UCSD-AML1 (cell line): ENCODE measurements at regions not wholly inside any gene's neighbourhood (a gene's known extent, or its start where the extent isn't known, plus 50 kb on each side); places are given as distances from the start of the nearest gene placed in this dataset.
"Not testable (repeated sequence)": the region's sequence is repeated elsewhere in the genome, so short reads cannot be mapped to it uniquely, and the experiment has no call there.

Experiments used
- DNase-seq: peaks from one replicate; lab custom pipeline; 2025; ENCODE audit not compliant: unreplicated experiment; lab: John Stamatoyannopoulos, UW

GRCh38 chr12:46522071-46522470 is 149.5 kb upstream of the SLC38A2 start:
- DNase-seq: no peak

- no peak for DNase-seq
Observed at GRCh38 chr12:46521145-46521544, 148.6 kb upstream of the SLC38A2 start.

- DNase-seq: no peak
Observed at GRCh38 chr12:46519407-46519806, 146.8 kb upstream of the SLC38A2 start.

DNA sequence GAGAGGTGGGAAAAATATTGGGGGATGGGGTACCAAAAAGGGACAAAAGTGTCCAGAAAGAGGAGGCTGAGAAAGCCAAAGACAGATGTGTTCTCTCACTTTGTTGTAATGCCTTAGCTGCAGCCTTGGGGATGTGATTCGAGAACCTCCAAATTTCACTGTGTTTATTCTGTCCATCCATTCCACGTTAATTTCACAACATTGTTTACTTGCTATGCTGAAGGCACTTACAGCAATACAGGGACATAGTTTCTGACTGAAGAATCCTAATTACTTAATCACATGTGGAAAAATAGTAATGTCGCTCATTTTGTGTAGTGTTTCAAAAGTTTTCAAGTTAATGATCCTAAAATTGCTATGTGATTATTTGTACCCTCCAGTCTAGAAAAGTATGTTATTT is 146.2 kb upstream of the SLC38A2 start:
- no peak for DNase-seq

GRCh38 chr12:46518169-46518568 is 145.6 kb upstream of the SLC38A2 start:
- DNase-seq: no peak

DNA sequence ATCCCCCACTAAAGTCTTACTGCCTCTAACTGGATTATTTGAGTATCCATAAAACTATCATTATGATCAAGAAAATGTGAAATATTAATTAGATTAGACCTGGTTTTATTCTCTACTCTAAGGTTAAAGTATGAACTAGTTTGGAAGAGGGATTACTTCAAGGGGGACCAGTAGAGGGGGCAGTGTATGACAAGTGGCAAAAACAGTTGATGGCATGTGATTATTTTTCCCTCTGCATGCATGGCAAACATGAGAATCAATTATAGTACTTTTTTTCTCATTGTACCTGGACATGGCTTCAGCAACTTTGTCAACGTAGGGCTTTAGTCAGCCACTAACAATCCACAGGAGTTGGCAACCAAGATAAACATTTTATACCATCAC is 145.0 kb upstream of the SLC38A2 start:
- DNase-seq: no peak

DNA sequence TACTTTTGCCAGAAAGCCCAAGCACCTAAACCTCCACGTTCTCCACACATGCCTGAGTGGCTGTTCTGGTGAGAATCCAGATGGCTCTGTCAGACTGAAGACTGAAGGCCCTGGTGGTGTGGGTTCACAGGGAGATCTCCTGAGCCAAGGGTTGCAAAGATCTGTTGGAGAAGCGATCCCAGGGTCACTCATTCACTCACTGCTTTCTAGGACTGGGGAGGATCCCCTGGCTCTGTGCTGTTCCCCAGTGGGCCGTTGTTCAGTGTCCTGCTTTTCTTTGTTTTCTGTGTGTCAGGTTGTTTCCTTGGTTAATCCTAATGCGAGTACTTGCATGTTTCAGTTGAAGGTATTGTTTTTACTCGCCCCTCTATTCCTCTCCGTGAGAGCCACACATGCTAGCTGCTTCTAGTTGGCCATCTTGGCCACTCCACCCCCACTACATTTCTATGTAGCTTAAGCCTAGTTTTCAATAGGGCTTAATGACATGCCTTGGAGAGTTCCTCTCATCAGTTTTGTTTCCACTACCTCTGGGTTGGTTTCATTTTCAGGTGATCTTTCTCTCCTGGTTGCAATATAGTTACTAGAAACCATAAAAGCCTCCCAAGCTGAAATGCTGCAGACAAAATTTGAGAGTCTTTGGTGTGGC is 144.5 kb upstream of the SLC38A2 start:
- DNase-seq: no peak

GRCh38 chr12:46516238-46516932 is 143.8 kb upstream of the SLC38A2 start:
- no peak for DNase-seq

DNA sequence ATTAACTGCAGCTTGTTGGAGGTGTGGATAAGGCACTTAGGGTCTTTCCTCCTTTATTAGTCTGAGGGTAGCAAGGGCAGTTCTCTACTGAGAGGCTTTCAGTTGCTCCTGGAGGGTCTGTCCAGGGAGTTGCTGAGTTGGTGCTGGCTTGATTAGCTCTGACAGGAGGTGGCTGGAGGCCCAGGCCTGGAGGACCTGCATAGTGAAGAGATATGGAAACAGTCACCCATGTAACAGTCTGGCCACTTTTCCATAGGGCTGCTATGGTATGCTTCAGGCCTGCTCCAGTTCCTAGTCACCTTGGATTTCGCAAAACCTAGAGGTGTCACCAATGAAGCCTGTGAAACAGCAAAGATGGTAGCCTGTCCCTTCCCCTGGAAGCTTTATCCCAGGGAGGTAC is 143.3 kb upstream of the SLC38A2 start:
- no peak for DNase-seq

DNA sequence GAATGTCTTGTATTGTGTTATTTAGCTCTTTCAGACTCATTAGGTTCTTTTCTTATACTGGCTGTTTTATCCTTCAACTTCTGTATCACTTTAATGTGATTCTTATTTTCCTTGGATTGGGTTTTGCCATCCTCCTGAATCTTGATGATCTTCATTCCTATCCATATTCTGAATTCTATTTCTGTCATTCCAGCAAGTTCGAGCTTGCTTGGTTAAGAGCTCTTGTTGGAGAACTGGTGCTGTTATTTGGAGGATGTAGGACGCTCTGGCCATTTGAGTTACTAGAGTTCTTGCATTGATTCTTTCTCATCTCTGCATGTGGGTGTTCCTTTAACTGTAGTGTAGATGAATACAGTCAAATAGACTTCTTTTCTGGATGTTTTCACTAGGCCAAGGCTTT is 142.3 kb upstream of the SLC38A2 start:
- no peak for DNase-seq

DNA sequence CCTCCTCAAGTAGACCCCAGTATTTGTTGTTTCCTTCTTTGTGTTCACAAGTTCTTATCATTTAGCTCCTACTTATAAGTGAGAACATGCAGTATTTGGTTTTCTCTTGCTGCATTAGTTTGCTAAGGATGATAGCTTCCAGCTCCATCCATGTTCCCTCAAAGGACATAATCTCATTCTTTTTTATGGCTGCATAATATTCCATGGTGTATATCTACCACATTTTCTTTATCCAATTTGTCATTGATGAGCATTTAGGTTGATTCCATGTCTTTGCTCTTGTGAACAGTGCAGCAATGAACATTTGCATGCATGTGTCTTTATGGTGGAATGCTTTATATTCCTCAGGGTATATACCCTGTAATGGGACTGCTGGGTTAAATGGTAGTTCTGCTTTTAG is 137.7 kb upstream of the SLC38A2 start:
- DNase-seq: not testable (repeated sequence)

GRCh38 chr12:46509135-46509534 is 136.6 kb upstream of the SLC38A2 start:
- DNase-seq: no peak

DNA sequence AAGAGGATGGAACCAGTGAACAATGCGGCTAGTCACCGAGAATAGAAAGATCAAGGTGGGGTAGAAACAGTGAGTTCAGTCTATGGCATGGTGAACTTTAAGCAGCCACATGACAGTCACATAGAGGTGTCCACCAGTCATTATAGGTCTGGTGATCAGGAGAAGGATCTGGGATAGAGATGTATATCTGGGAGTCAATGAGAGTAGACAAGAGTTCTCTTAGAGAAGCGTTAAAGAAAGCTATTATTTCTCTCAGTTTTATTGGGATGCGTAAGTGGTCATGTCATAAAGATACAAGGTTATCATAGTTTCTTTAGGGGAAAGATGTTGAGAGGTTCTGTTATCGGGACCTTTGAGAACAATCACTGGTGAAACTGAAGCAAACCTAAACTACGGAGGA is 136.1 kb upstream of the SLC38A2 start:
- no peak for DNase-seq

DNA sequence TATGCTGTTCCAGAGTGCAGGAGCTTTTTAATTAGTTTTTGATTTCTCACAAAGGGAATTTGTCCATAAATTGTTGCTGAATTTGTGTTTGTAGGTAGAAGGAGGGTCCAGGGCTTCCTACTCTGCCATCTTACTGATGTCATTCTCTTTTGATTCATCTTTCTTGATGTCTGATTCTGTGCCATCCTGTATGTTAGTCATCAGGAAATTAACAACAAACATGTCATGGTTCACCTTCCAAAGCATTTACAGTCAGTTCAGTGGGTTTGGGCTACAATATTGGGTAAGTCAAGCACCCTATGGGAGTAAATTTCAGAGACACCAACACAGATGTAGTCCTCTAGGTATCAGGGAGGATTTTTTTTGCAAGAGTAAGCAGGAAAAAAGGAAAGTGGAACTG is 135.2 kb upstream of the SLC38A2 start:
- DNase-seq: no peak

DNA sequence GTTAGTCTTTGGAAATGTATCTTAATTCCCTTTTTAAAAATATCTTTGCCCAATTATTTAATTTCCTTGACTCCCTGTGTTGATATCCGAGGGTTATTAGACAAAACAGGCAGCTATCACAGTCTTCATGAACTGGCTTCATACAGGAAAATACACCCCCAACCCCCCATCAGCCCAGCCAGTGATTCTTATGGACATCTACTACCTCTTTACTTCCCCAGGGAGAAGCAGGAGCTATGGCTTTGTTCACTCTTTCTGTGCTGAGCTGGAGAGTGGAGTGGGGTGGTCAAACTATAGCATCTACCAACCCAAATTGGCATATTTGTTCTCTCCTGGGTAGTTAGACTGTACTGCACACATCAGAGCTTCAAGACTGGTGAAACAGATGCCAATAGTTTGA is 134.4 kb upstream of the SLC38A2 start:
- no peak for DNase-seq

DNA sequence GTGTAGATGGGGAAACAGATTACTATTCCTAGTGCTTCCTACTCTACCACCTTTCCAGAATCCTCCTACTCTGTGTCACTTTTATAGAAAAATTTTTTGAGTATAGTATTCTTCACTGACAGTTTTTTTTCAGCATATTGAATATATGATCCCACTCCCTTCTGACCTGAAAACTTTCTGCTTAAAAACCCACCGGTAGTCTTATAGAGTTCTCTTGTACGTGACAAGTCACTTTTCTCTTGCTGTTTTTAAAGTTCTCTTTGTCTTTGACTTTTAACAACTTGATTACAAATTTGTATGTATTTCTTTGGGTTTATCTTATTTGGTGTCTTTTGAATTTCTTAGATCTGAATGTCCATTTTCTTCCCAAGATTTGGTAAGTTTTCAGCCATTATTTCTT is 133.6 kb upstream of the SLC38A2 start:
- DNase-seq: no peak

GRCh38 chr12:46504494-46504893 is 131.9 kb upstream of the SLC38A2 start:
- no peak for DNase-seq

GRCh38 chr12:46503637-46504175 is 131.1 kb upstream of the SLC38A2 start:
- no peak for DNase-seq

GRCh38 chr12:46500673-46501072 is 128.1 kb upstream of the SLC38A2 start:
- DNase-seq: no peak

- DNase-seq: no peak
Observed at GRCh38 chr12:46499901-46500300, 127.3 kb upstream of the SLC38A2 start.

GRCh38 chr12:46499226-46499625 is 126.7 kb upstream of the SLC38A2 start:
- no peak for DNase-seq

- no peak for DNase-seq
Observed at GRCh38 chr12:46497739-46498138, 125.2 kb upstream of the SLC38A2 start.

DNA sequence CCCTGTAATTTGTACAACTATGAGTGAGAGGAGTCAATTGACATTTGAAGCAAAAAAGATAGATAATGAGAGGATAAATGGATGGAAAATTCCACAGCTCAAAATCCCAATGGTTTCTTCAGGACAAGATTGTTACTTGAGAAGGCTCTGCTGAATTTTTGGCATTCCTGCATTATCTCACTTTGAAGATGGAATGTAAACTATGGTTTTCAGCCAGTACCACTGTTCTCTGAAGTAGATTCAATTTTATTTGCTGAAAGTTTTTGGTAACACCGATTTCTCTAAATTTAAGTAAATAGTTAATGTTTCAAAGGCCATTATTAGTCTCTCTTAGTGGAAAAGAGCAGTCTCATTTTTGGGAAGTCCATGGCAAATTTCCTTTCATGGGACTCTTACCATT is 121.9 kb upstream of the SLC38A2 start:
- DNase-seq: no peak
